ENCODE measurements at regions not wholly inside any gene's neighbourhood (a gene's known extent, or its start where the extent isn't known, plus 50 kb on each side); places are given as distances from the start of the nearest gene placed in this dataset.

- Histone ChIP-seq H3K9ac (ENCODE audit: insufficient read depth in 1 of 2, low read depth in 2 of 2, low read length in 2 of 2) (no peak overlapping the region), H3K4me2 (ENCODE audit: insufficient read depth, low read length) (no peak overlapping the region), H3K27me3 (ENCODE audit: control insufficient read depth in 2 of 2, insufficient read depth in 2 of 2, low read length in 2 of 2) (no peaks in the 10 kb centered on the region), H3K79me2 (ENCODE audit: control insufficient read depth, insufficient read depth, low read length) (no peaks in the 10 kb centered on the region), H3K27ac (ENCODE audit: extremely low read depth, low read depth, low read length) (no peak overlapping the region), H3K4me1 (replicated peaks in 1 of 2; ENCODE audit: control insufficient read depth in 2 of 2, insufficient read depth in 2 of 2, low read length in 2 of 2) (no peaks in the 10 kb centered on the region), H3K9me3 (replicated peaks; ENCODE audit: control insufficient read depth, insufficient read depth, low read depth, low read length) (no peaks in the 10 kb centered on the region), H3K9me1 (ENCODE audit: control insufficient read depth, insufficient read depth, low read length) (no peaks in the 10 kb centered on the region), H3K36me3 (ENCODE audit: control insufficient read depth, insufficient read depth, low read length) (no peaks in the 10 kb centered on the region), H3K4me3 (no peak overlapping the region), H2AFZ (ENCODE audit: low read depth, low read length) (no peak overlapping the region), H4K20me1 (replicated peaks; ENCODE audit: control insufficient read depth, insufficient read depth, low read length) (no peaks in the 10 kb centered on the region)
- ChIA-PET CTCF (ENCODE audit: low intra/inter-chr PET ratio) (interaction anchor here (0.7 kb wide), 1 partner anchor 225 kb away, joined by 3 read pairs; no protein-coding TSS in a partner anchor), POLR2A (interaction anchor here (2.0 kb wide), 1 partner anchor 11 kb away, joined by 8 read pairs; no protein-coding TSS in a partner anchor)
- intact Hi-C loops (cut with micrococcal nuclease) = no loop called here
- in situ Hi-C loops (cut with MboI) = no loop called here
- FAIRE-seq (no peak), ATAC-seq (no peak), DNase-seq (ENCODE audit: extremely low read depth in 1 of 4, low spot score in 3 of 4) (no peak)
- 0% methylated on average over 2 of the region's 2 CpGs for WGBS (ENCODE audit: insufficient coverage, low coverage, missing lambda C conversion rate)
- BruUV-seq (replicated peaks) = no TSS peak
- TF ChIP-seq SMARCA5 (IDR thresholded peaks at IDR 0.05) = no peak
- no peak for TF ChIP-seq PHB2 (IDR thresholded peaks at IDR 0.05; ENCODE audit: low read depth)
- TF ChIP-seq NEUROD1 (IDR thresholded peaks at IDR 0.05; ENCODE audit: borderline replicate concordance, low read depth, low read length, partially characterized antibody) = no peak
- no peak for TF ChIP-seq SIRT6 (IDR thresholded peaks at IDR 0.05; ENCODE audit: low read depth, low read length)
- no peak for TF ChIP-seq XRCC4 (IDR thresholded peaks at IDR 0.05; ENCODE audit: extremely low read depth, insufficient read depth, insufficient read length)
- no peak for TF ChIP-seq ZNF24 (IDR thresholded peaks at IDR 0.05)
- TF ChIP-seq ZNF507 (tag; conservative IDR thresholded peaks at IDR 0.05) = no peak
- TF ChIP-seq ERF (CRISPR knock-in tag; IDR thresholded peaks at IDR 0.05) = no peak
- TF ChIP-seq PRMT5 (CRISPR knock-in tag; IDR thresholded peaks at IDR 0.05) = no peak
- no peak for TF ChIP-seq U2AF1 (optimal IDR thresholded peaks at IDR 0.05; ENCODE audit: low read depth, low read length)
- no peak for TF ChIP-seq HDGF (IDR thresholded peaks at IDR 0.05)
- TF ChIP-seq NR2F6 (CRISPR knock-in tag; IDR thresholded peaks at IDR 0.05) = no peak
- no peak for TF ChIP-seq ZBTB12 (CRISPR knock-in tag; IDR thresholded peaks at IDR 0.05)
- TF ChIP-seq ZFP1 (CRISPR knock-in tag; IDR thresholded peaks at IDR 0.05) = no peak
- TF ChIP-seq FOSL1 (tag; conservative IDR thresholded peaks at IDR 0.05) = no peak
- no peak for TF ChIP-seq ZEB2 (IDR thresholded peaks at IDR 0.05)
- no peak for TF ChIP-seq CTCFL (IDR thresholded peaks at IDR 0.05; ENCODE audit: borderline replicate concordance, insufficient read depth, low read depth, low read length, poor library complexity, severe bottlenecking)
- TF ChIP-seq SAFB (IDR thresholded peaks at IDR 0.05; ENCODE audit: borderline replicate concordance, low read depth, low read length) = no peak
Measured at GRCh38 chrX:114450911-114451310, 133.0 kb upstream of the HTR2C start.
